Suprapubic skin (tissue), 4 donors: ENCODE measurements at regions not wholly inside any gene's neighbourhood (a gene's known extent, or its start where the extent isn't known, plus 50 kb on each side); places are given as distances from the start of the nearest gene placed in this dataset.

Experiments used
- DNase-seq, 2 donors: peaks; one replicate each; pipeline ENCODE4 v3.0.0-alpha.2; 2019; ENCODE audit warnings: low spot score in 2 of 2
- H3K27ac ChIP-seq: fragments of 200-600 bp; sonication (generic); one replicate; pipeline ENCODE4 v1.5.1; 2019
- H3K27me3 ChIP-seq: fragments of 200-600 bp; sonication (generic); one replicate; pipeline ENCODE4 v1.5.1; 2019
- H3K36me3 ChIP-seq: fragments of 200-600 bp; sonication (generic); one replicate; pipeline ENCODE4 v1.5.1; 2019
- H3K4me1 ChIP-seq: fragments of 200-600 bp; sonication (generic); one replicate; pipeline ENCODE4 v1.5.1; 2019
- H3K4me3 ChIP-seq: fragments of 200-600 bp; sonication (generic); one replicate; pipeline ENCODE4 v1.5.1; 2019; ENCODE audit warnings: mild to moderate bottlenecking
- H3K9me3 ChIP-seq: fragments of 200-600 bp; sonication (generic); one replicate; pipeline ENCODE4 v1.5.1; 2019
- EP300 ChIP-seq: sonication (generic); formaldehyde crosslinking; IDR thresholded peaks from one replicate; pipeline ENCODE4 v1.6.1; 2017; ENCODE audit warnings: antibody characterized with exemption
- POLR2A ChIP-seq, 2 donors: fragments of 450-650 bp; IDR thresholded peaks; one replicate each; pipeline ENCODE4 v1.6.1; 2017; ENCODE audit warnings: antibody characterized with exemption in 2 of 2, mild to moderate bottlenecking in 2 of 2, moderate library complexity in 2 of 2
- POLR2AphosphoS5 ChIP-seq, 3 donors: sonication (generic); formaldehyde crosslinking; IDR thresholded peaks; one replicate each; pipeline ENCODE4 v1.6.1; 2017; ENCODE audit warnings: antibody characterized with exemption in 3 of 3
- WGBS: methylation state at CpG from one replicate; pipeline ENCODE4 v1.1.5; 2018; 5-methylcytosine and 5-hydroxymethylcytosine counted together
- TF ChIP-seq, protein P1 (sequence below), 2 donors: fragments of 200-600 bp in 1 of 2; fragments of 450-650 bp in 1 of 2; sonication (generic) in 1 of 2; IDR thresholded peaks; one replicate each; pipeline ENCODE4 v1.5.1; 2016 to 2019; ENCODE audit warnings: antibody characterized with exemption in 2 of 2, mild to moderate bottlenecking in 1 of 2, moderate library complexity in 1 of 2

DNA sequence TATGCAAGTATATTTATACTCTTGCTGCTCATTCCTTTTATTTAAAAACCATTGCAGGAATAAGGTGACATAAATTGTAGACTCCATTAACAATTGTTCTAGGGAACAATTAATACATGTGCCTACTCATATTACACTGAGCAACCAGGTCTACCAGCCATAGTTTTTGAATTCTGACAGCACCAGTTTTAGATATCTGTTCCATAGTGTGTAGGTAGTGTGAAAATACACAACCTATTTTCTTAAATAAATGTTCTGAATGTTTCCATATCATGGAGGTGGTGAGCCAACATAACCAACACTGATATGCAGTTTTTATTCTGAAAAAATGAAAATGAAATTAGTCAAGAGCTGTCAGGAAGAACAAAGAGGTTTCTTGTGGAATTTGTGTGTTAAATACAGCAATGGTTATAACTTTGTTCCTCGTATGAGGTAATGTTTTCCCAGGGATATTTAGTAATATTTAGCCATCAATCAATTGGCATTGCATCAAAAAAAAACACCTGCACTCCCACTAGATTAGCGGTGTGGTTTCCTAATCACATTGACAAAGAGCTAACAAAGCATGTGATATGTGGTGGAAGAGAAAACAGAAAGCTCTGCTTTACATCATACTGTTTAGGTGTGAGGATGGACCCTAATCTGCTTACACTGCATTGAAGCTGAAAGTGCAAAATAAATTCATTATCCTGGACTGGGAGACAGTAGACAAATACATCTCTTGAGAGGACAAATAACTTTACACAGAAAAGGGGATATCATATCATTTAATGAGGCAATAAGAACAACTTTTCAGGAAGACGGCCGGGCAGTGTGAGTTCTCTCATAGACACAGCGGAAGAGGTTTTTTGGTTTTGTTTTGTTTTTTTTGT lies 369.5 kb upstream of the THBS1 start:
- Histone ChIP-seq H3K27me3 (no peaks in the 10 kb centered on the region), H3K4me1 (peaks cover 5% of the 10 kb centered on the region), H3K36me3 (no peaks in the 10 kb centered on the region), H3K27ac (no peak overlapping the region), H3K9me3 (no peaks in the 10 kb centered on the region), H3K4me3 (no peak overlapping the region)
- 82% methylated on average over 5 of the region's 5 CpGs for WGBS
- DNase-seq, result no peak
- no peak for TF ChIP-seq POLR2A (IDR thresholded peaks at IDR 0.05)
- TF ChIP-seq POLR2AphosphoS5 (IDR thresholded peaks at IDR 0.05), result no peak
- TF ChIP-seq, protein P1, sequence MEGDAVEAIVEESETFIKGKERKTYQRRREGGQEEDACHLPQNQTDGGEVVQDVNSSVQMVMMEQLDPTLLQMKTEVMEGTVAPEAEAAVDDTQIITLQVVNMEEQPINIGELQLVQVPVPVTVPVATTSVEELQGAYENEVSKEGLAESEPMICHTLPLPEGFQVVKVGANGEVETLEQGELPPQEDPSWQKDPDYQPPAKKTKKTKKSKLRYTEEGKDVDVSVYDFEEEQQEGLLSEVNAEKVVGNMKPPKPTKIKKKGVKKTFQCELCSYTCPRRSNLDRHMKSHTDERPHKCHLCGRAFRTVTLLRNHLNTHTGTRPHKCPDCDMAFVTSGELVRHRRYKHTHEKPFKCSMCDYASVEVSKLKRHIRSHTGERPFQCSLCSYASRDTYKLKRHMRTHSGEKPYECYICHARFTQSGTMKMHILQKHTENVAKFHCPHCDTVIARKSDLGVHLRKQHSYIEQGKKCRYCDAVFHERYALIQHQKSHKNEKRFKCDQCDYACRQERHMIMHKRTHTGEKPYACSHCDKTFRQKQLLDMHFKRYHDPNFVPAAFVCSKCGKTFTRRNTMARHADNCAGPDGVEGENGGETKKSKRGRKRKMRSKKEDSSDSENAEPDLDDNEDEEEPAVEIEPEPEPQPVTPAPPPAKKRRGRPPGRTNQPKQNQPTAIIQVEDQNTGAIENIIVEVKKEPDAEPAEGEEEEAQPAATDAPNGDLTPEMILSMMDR (IDR thresholded peaks at IDR 0.05), result no peak
- TF ChIP-seq EP300, result no peak

- H3K36me3 ChIP-seq, result no peaks in the 10 kb centered on the region
- no peak for DNase-seq
- H3K27me3 ChIP-seq, result no peaks in the 10 kb centered on the region
- peaks cover 5% of the 10 kb centered on the region for H3K4me1 ChIP-seq
- no peak overlapping the region for H3K4me3 ChIP-seq
- WGBS, result 45% methylated on average over 7 of the region's 7 CpGs
- H3K9me3 ChIP-seq, result no peaks in the 10 kb centered on the region
- TF ChIP-seq EP300, result no peak
- TF ChIP-seq POLR2AphosphoS5 (IDR thresholded peaks at IDR 0.05), result no peak
- no peak for TF ChIP-seq POLR2A (IDR thresholded peaks at IDR 0.05)
- TF ChIP-seq, protein P1 (IDR thresholded peaks at IDR 0.05), result no peak
- peak overlapping the region; percentile 24 for H3K27ac ChIP-seq
Observed at GRCh38 chr15:39213385-39213840, 367.5 kb upstream of the THBS1 start.

DNA sequence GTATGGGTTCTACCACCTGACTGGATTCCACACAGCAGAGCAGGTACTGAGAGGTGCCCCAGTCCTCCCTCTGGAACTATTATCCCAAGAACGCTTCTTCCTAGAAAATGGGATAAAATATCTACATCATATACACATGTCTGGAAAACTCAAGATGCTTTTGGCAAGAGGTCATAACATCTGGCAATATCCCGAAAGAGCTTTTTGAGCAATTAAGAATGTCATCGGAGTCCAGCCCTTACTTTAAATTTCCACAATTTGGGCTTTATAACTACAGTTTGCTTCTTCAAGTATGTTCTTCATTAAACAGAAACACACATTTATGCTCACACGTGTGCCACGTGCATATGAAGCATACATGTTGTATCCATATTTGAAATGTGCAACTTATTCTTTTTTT lies 365.9 kb upstream of the THBS1 start:
- DNase-seq, result no peak
- TF ChIP-seq POLR2AphosphoS5 (IDR thresholded peaks at IDR 0.05), result no peak
- TF ChIP-seq, protein P1 (IDR thresholded peaks at IDR 0.05), result no peak
- no peak for TF ChIP-seq EP300
- no peak for TF ChIP-seq POLR2A (IDR thresholded peaks at IDR 0.05)
- peaks cover 5% of the 10 kb centered on the region for H3K4me1 ChIP-seq
- H3K9me3 ChIP-seq, result no peaks in the 10 kb centered on the region
- H3K36me3 ChIP-seq, result no peaks in the 10 kb centered on the region
- H3K27me3 ChIP-seq, result no peaks in the 10 kb centered on the region
- WGBS, result 63% methylated on average over 5 of the region's 5 CpGs
- H3K27ac ChIP-seq, result no peak overlapping the region
- no peak overlapping the region for H3K4me3 ChIP-seq

DNA sequence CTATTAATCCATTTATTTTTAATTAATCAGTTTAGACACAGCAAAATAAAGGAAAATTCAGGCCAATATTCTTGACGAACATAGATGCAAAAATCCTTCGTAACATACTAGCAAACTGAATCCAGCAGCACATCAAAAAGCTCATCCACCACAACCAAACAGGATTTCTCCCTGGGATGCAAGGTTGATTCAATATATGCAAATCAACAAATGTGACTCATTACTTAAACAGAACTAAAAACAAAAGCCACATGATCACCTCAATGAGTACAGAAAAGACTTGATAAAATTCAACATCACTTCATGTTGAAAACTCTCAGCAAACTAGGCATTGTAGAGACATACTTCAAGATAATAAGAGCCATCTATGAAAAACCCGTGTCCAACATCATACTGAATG lies 364.1 kb upstream of the THBS1 start:
- Histone ChIP-seq H3K36me3 (no peaks in the 10 kb centered on the region), H3K4me1 (peaks cover 5% of the 10 kb centered on the region), H3K9me3 (no peaks in the 10 kb centered on the region), H3K27me3 (no peaks in the 10 kb centered on the region), H3K4me3 (no peak overlapping the region), H3K27ac (no peak overlapping the region)
- 95% methylated on average over 3 of the region's 3 CpGs for WGBS
- no peak for DNase-seq
- TF ChIP-seq POLR2A (IDR thresholded peaks at IDR 0.05) (no peak), POLR2AphosphoS5 (IDR thresholded peaks at IDR 0.05) (no peak), EP300 (no peak)
- TF ChIP-seq, protein P1 (IDR thresholded peaks at IDR 0.05), result no peak

DNA sequence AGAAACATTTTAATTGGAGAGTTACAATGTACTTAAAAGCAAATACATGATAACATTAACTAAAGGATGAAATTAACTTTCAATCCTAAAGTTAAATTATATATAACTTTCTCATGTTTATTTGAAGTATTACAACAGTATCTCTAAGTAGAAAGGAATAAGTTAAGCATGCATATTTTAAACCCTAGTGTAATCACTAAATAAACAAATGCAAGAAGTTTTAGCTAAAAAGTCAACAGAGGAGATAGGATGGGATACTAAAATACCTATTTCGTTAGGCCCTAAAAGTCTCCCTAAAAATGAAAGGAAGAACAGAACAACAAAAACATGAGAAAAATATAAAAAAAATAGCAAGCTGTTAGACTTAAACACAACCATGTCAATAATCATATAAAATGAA lies 361.3 kb upstream of the THBS1 start:
- H3K9me3 ChIP-seq, result no peaks in the 10 kb centered on the region

More for the DNA sequence above, 361.3 kb upstream of the THBS1 start:
- TF ChIP-seq, protein P1 (IDR thresholded peaks at IDR 0.05), result no peak
- TF ChIP-seq EP300 (no peak), POLR2AphosphoS5 (IDR thresholded peaks at IDR 0.05) (no peak), POLR2A (IDR thresholded peaks at IDR 0.05) (no peak)
- Histone ChIP-seq H3K27me3 (no peaks in the 10 kb centered on the region), H3K27ac (no peak overlapping the region), H3K36me3 (no peaks in the 10 kb centered on the region), H3K4me1 (no peaks in the 10 kb centered on the region), H3K4me3 (no peak overlapping the region)
- 96% methylated on average over 1 of the region's 1 CpG for WGBS
- no peak for DNase-seq
